IMR-90 (cell line): ENCODE measurements at regions not wholly inside any gene's neighbourhood (a gene's known extent, or its start where the extent isn't known, plus 50 kb on each side); places are given as distances from the start of the nearest gene placed in this dataset.

Experiments
- ATAC-seq: fragments of 200-7000 bp; cut with Tn5 transposase; 2 replicates; pipeline ENCODE4 v1.9.1; 2020; ENCODE audit warnings: low read depth, mild to moderate bottlenecking, moderate library complexity
- BruUV-seq: library from RNA; stranded (reverse); fragments of 400-500 nt; replicated peaks from 2 replicates; lab custom pipeline; 2021; lab: Mats Ljungman, UMichigan
- CTCF ChIA-PET: fragments of 300-600 bp; formaldehyde crosslinking; extraction: SDS; loops from one replicate; lab custom pipeline; 2021; ENCODE audit warnings: antibody characterized with exemption; lab: Yijun Ruan, JAX
- POLR2A ChIA-PET: fragments of 300-600 bp; sonication (Branson Sonifier 250); formaldehyde crosslinking; loops from one replicate; lab custom pipeline; 2022; ENCODE audit warnings: antibody characterized with exemption; ENCODE audit not compliant: unreplicated experiment; lab: Charles Lee
- DNase-seq: peaks from one replicate; pipeline ENCODE4 v3.0.0; 2013
- H2AFZ ChIP-seq: replicated peaks from 2 replicates; pipeline ENCODE3; 2013; ENCODE audit warnings: low read length, mild to moderate bottlenecking; ENCODE audit not compliant: poor library complexity
- H2AK5ac ChIP-seq: 2 replicates; pipeline ENCODE4 v1.6.1; 2013; ENCODE audit warnings: low read depth, low read length, inconsistent platforms
- H2AK9ac ChIP-seq: replicated peaks from 2 replicates; pipeline ENCODE3; 2013; ENCODE audit warnings: mild to moderate bottlenecking, low read depth, low read length, moderate library complexity; ENCODE audit not compliant: poor library complexity
- H2BK120ac ChIP-seq: 2 replicates; pipeline ENCODE4 v1.6.1; 2013; ENCODE audit warnings: low read depth, low read length, inconsistent platforms
- H2BK15ac ChIP-seq: 3 replicates; pipeline ENCODE4 v1.6.1; 2013; ENCODE audit warnings: low read depth, low read length, inconsistent platforms
- H2BK20ac ChIP-seq: 2 replicates; pipeline ENCODE4 v1.6.1; 2013; ENCODE audit warnings: low read depth, mild to moderate bottlenecking, inconsistent platforms, low read length, moderate library complexity
- H2BK5ac ChIP-seq: 2 replicates; pipeline ENCODE4 v1.6.1; 2013; ENCODE audit warnings: mild to moderate bottlenecking, low read depth, low read length, inconsistent platforms; ENCODE audit not compliant: poor library complexity, severe bottlenecking
- H3K14ac ChIP-seq: replicated peaks from 2 replicates; pipeline ENCODE4 v1.6.1; 2013; ENCODE audit warnings: low read depth, low read length, inconsistent platforms
- H3K18ac ChIP-seq: 2 replicates; pipeline ENCODE4 v1.6.1; 2013; ENCODE audit warnings: low read depth, low read length, control low read depth
- H3K23ac ChIP-seq: 2 replicates; pipeline ENCODE4 v1.6.1; 2013; ENCODE audit warnings: low read depth, low read length, inconsistent platforms
- H3K27ac ChIP-seq: 2 replicates; pipeline ENCODE4 v1.5.1; 2013; ENCODE audit warnings: mild to moderate bottlenecking, control low read depth, low read length; ENCODE audit not compliant: insufficient read depth
- H3K27me3 ChIP-seq: 2 replicates; pipeline ENCODE4 v1.6.1; 2013; ENCODE audit warnings: low read length; ENCODE audit not compliant: control insufficient read depth, insufficient read depth
- H3K36me3 ChIP-seq: 2 replicates; pipeline ENCODE4 v1.6.1; 2013; ENCODE audit warnings: low read length, mixed read lengths; ENCODE audit not compliant: control insufficient read depth, insufficient read depth
- H3K4ac ChIP-seq: 2 replicates; pipeline ENCODE4 v1.6.1; 2013; ENCODE audit warnings: low read depth, low read length, inconsistent platforms
- H3K4me1 ChIP-seq: 2 replicates; pipeline ENCODE4 v1.6.1; 2013; ENCODE audit warnings: low read length, mixed read lengths; ENCODE audit not compliant: control insufficient read depth, insufficient read depth
- H3K4me2 ChIP-seq: 2 replicates; pipeline ENCODE4 v1.6.1; 2013; ENCODE audit warnings: low read depth, mild to moderate bottlenecking, control low read depth, low read length, moderate library complexity
- H3K4me3 ChIP-seq: 2 replicates; pipeline ENCODE4 v1.5.1; 2013; ENCODE audit warnings: low read depth, mild to moderate bottlenecking, control low read depth, low read length, moderate library complexity; ENCODE audit not compliant: insufficient read depth
- H3K56ac ChIP-seq: 2 replicates; pipeline ENCODE4 v1.6.1; 2013; ENCODE audit warnings: low read length, inconsistent platforms; ENCODE audit not compliant: insufficient read depth; ENCODE audit errors: extremely low read depth
- H3K79me1 ChIP-seq, 2 experiments: 2 replicates each; pipeline ENCODE4 v1.6.1; 2013; ENCODE audit warnings: low read length in 2 of 2, inconsistent platforms in 1 of 2, low read depth in 1 of 2
- H3K9ac ChIP-seq: 2 replicates; pipeline ENCODE4 v1.6.1; 2013; ENCODE audit warnings: low read depth, low read length, control low read depth
- H3K9me1 ChIP-seq: 2 replicates; pipeline ENCODE4 v1.6.1; 2013; ENCODE audit warnings: low read length, inconsistent platforms; ENCODE audit not compliant: insufficient read depth
- H3K9me3 ChIP-seq: 2 replicates; pipeline ENCODE4 v1.6.1; 2013; ENCODE audit warnings: low read length; ENCODE audit not compliant: control insufficient read depth, insufficient read depth
- H4K20me1 ChIP-seq: 2 replicates; pipeline ENCODE4 v1.6.1; 2013; ENCODE audit warnings: low read length, inconsistent platforms; ENCODE audit not compliant: insufficient read depth
- H4K5ac ChIP-seq: 2 replicates; pipeline ENCODE4 v1.6.1; 2013; ENCODE audit warnings: mild to moderate bottlenecking, low read depth, low read length, control low read depth
- H4K8ac ChIP-seq, 2 experiments: 2 replicates each; pipeline ENCODE4 v1.6.1; 2013; ENCODE audit warnings: low read depth in 2 of 2, low read length in 2 of 2, control low read depth in 1 of 2, inconsistent platforms in 1 of 2
- H4K91ac ChIP-seq: 2 replicates; pipeline ENCODE4 v1.6.1; 2013; ENCODE audit warnings: low read depth, low read length, inconsistent platforms; ENCODE audit not compliant: insufficient read depth
- CEBPB ChIP-seq: IDR thresholded peaks from 2 replicates; pipeline ENCODE4 v1.6.1; 2012; ENCODE audit warnings: low read depth, low read length, improper control_type of control experiment
- FOS ChIP-seq: fragments of 150-350 bp; IDR thresholded peaks from 2 replicates; pipeline ENCODE4 v1.6.1; 2016; ENCODE audit warnings: low read depth, low read length
- MAFK ChIP-seq: IDR thresholded peaks from 2 replicates; pipeline ENCODE4 v1.6.1; 2012; ENCODE audit warnings: low read depth, low read length, improper control_type of control experiment
- MAZ ChIP-seq: IDR thresholded peaks from 2 replicates; pipeline ENCODE4 v1.6.1; 2012; ENCODE audit warnings: low read depth, mild to moderate bottlenecking, low read length, improper control_type of control experiment, moderate library complexity, borderline replicate concordance
- MXI1 ChIP-seq: IDR thresholded peaks from 2 replicates; pipeline ENCODE4 v1.6.1; 2012; ENCODE audit warnings: low read depth, mild to moderate bottlenecking, low read length, moderate library complexity, borderline replicate concordance
- POLR2A ChIP-seq: IDR thresholded peaks from 2 replicates; pipeline ENCODE4 v1.6.1; 2012; ENCODE audit warnings: mild to moderate bottlenecking, low read depth, low read length
- RAD21 ChIP-seq: IDR thresholded peaks from 2 replicates; pipeline ENCODE4 v1.6.1; 2012; ENCODE audit warnings: low read length, improper control_type of control experiment
- RCOR1 ChIP-seq: IDR thresholded peaks from 2 replicates; pipeline ENCODE4 v1.6.1; 2012; ENCODE audit warnings: mild to moderate bottlenecking, low read length, improper control_type of control experiment; ENCODE audit not compliant: insufficient replicate concordance
- RFX5 ChIP-seq: IDR thresholded peaks from 2 replicates; pipeline ENCODE4 v1.8.0; 2012; ENCODE audit warnings: low read depth, mild to moderate bottlenecking, low read length, moderate library complexity
- WGBS, 2 experiments: methylation state at CpG; one replicate each; pipeline versions ENCODE4 v1.1.5 to v1.1.7; 2013; ENCODE audit warnings: missing lambda C conversion rate in 2 of 2; ENCODE audit not compliant: insufficient read length in 1 of 2; ENCODE audit errors: extremely low coverage in 2 of 2; 5-methylcytosine and 5-hydroxymethylcytosine counted together
- dilution Hi-C: fragments of 300-500 bp; cut with HindIII; formaldehyde crosslinking; loops from one replicate; pipeline ENCODE4 v1.14.3; 2018; ENCODE audit warnings: low sequenced_read_pairs; ENCODE audit not compliant: unreplicated experiment
- in situ Hi-C: fragments of 300-500 bp; cut with MboI; formaldehyde crosslinking; loops from 3 replicates; pipeline ENCODE4 v1.14.3; 2019; ENCODE audit warnings: low sequenced_read_pairs, inconsistent platforms, mixed read lengths
- intact Hi-C: fragments of 100-400 bp; cut with micrococcal nuclease; formaldehyde crosslinking; loops from 2 replicates; pipeline ENCODE4 v1.10.0; 2022
- TF ChIP-seq, protein P1 (sequence below): fragments of 150-350 bp; IDR thresholded peaks from 2 replicates; pipeline ENCODE4 v1.6.1; 2017; ENCODE audit warnings: mild to moderate bottlenecking, antibody characterized with exemption, low read length, low read depth

DNA sequence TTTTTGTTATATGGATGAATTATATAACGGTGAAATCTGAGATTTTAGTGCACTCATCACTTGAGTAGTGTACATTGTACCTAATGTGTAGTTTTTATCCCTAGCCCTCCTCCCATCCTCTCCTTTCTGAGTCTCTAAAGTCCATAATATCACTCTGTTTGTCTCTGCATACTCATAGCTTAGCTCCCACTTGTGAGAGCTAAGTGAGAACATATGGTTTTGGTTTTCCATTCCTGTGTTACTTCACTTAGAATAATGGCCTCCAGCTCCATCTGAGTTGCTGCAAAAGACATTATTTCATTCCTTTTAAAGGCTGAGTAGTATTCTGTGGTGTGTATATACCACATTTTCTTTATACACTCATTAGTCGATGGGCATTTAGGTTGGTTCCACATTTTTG lies 94.0 kb downstream of the SLC10A2 start:
- DNase-seq (no peak), ATAC-seq (no peak)
- H3K4me2 ChIP-seq, result no peak overlapping the region
- H3K23ac ChIP-seq, result no peak overlapping the region
- no peak overlapping the region for H4K5ac ChIP-seq
- no peak overlapping the region for H3K27ac ChIP-seq
- no peak overlapping the region for H3K9ac ChIP-seq
- H3K27me3 ChIP-seq, result no peaks in the 10 kb centered on the region
- no peak overlapping the region for H2AK9ac ChIP-seq
- no peak overlapping the region for H2BK5ac ChIP-seq
- WGBS, 2 experiments, result no CpG with 5 or more reads among the region's 2 CpGs
- no peak overlapping the region for H2BK20ac ChIP-seq
- no peak overlapping the region for H2BK120ac ChIP-seq
- H3K14ac ChIP-seq, result no peak overlapping the region
- H3K4me1 ChIP-seq, result no peaks in the 10 kb centered on the region
- intact Hi-C loops (no loop called here), dilution Hi-C loops (no loop called here), in situ Hi-C loops (no loop called here)
- H4K91ac ChIP-seq, result no peak overlapping the region
- no peaks in the 10 kb centered on the region for H3K79me1 ChIP-seq
- H3K9me1 ChIP-seq, result no peaks in the 10 kb centered on the region
- 0 out of 2 replicates have a peak, but pooled peaks cover 1% of the 10 kb centered on the region for H3K9me3 ChIP-seq
- no peak overlapping the region for H2AFZ ChIP-seq
- no peak overlapping the region for H3K18ac ChIP-seq
- no peaks in the 10 kb centered on the region for H4K20me1 ChIP-seq
- H3K36me3 ChIP-seq, result no peaks in the 10 kb centered on the region
- H2BK15ac ChIP-seq, result no peak overlapping the region
- CTCF ChIA-PET, result no interaction called here
- no peak overlapping the region for H2AK5ac ChIP-seq
- no peak overlapping the region for H3K4me3 ChIP-seq
- no peak overlapping the region for H4K8ac ChIP-seq
- POLR2A ChIA-PET, result no interaction called here
- no peak overlapping the region for H3K4ac ChIP-seq
- no peak overlapping the region for H3K56ac ChIP-seq
- BruUV-seq, result no TSS peak
- TF ChIP-seq POLR2A (no peak), RAD21 (no peak), MXI1 (no peak), CEBPB (no peak), MAZ (no peak), MAFK (no peak), RFX5 (no peak), RCOR1 (no peak), FOS (no peak)
- TF ChIP-seq, protein P1, sequence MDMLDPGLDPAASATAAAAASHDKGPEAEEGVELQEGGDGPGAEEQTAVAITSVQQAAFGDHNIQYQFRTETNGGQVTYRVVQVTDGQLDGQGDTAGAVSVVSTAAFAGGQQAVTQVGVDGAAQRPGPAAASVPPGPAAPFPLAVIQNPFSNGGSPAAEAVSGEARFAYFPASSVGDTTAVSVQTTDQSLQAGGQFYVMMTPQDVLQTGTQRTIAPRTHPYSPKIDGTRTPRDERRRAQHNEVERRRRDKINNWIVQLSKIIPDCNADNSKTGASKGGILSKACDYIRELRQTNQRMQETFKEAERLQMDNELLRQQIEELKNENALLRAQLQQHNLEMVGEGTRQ, result no peak
